AG10803 (cell line): ENCODE measurements at regions not wholly inside any gene's neighbourhood (a gene's known extent, or its start where the extent isn't known, plus 50 kb on each side); places are given as distances from the start of the nearest gene placed in this dataset.

Experiments
- DNase-seq: peaks from one replicate; pipeline ENCODE4 v3.0.0; 2010; ENCODE audit warnings: low read depth
- H3K4me3 ChIP-seq: 2 replicates; pipeline ENCODE4 v1.5.1; 2011; ENCODE audit warnings: mild to moderate bottlenecking, low read length, control low read depth
- CTCF ChIP-seq: conservative IDR thresholded peaks from 2 replicates; pipeline ENCODE4 v1.5.1; 2011; ENCODE audit warnings: mild to moderate bottlenecking, low read length, control low read depth, inconsistent platforms

GRCh38 chr7:346116-346898 lies 56.3 kb downstream of the FOXL3 start:
- TF ChIP-seq CTCF: no peak
- no peak for DNase-seq

GRCh38 chr7:347001-347590 lies 57.1 kb downstream of the FOXL3 start:
- TF ChIP-seq CTCF: no peak
- no peak for DNase-seq
- no peak overlapping the region for H3K4me3 ChIP-seq

More at GRCh38 chr7:346116-346898, 56.3 kb downstream of the FOXL3 start:
- no peak overlapping the region for H3K4me3 ChIP-seq

- no peak for TF ChIP-seq CTCF
- DNase-seq: no peak
Observed at GRCh38 chr7:347644-348479, 57.9 kb downstream of the FOXL3 start.

GRCh38 chr7:348480-348844 lies 58.5 kb downstream of the FOXL3 start:
- no peak for DNase-seq
- H3K4me3 ChIP-seq: no peak overlapping the region
- no peak for TF ChIP-seq CTCF

More at GRCh38 chr7:347644-348479, 57.9 kb downstream of the FOXL3 start:
- no peak overlapping the region for H3K4me3 ChIP-seq

GRCh38 chr7:348962-349743 lies 59.2 kb downstream of the FOXL3 start:
- no peak for DNase-seq
- no peak overlapping the region for H3K4me3 ChIP-seq
- TF ChIP-seq CTCF: no peak

- no peak for TF ChIP-seq CTCF
- no peak overlapping the region for H3K4me3 ChIP-seq
Observed at GRCh38 chr7:351256-351655, 61.3 kb downstream of the FOXL3 start.

More at GRCh38 chr7:351256-351655, 61.3 kb downstream of the FOXL3 start:
- no peak for DNase-seq
